ENCODE measurements at regions not wholly inside any gene's neighbourhood (a gene's known extent, or its start where the extent isn't known, plus 50 kb on each side); places are given as distances from the start of the nearest gene placed in this dataset.

DNA sequence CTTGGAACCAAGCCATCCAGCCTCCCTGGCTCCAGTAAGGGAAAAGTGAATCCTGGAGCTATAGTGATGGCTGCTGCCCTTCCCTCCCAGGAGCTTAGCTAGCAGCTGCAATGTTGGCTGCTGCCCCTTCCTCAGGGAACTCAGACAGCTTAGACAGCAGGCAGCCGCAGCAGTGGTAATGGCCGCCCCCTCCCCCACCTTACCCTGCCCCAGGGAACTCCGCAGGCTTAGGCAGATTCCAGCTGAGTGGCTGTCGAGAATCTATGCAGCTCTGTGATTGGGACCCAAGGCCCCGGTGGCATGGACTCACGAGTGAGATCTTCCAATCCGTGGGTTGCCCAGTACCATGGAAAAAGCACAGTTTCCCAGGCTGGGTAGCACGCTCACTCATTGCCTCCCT is 378.6 kb downstream of the NNT start:
- TF ChIP-seq CTCF (optimal IDR thresholded peaks at IDR 0.05 in 1 of 3, IDR thresholded peaks at IDR 0.05 in 1 of 3, conservative IDR thresholded peaks at IDR 0.05 in 1 of 3; ENCODE audit: extremely low read depth in 1 of 3, insufficient read depth in 2 of 3, low read length in 3 of 3) = no peak
- no peak for TF ChIP-seq EZH2 (IDR thresholded peaks at IDR 0.05; ENCODE audit: low read length)
